ENCODE measurements at regions not wholly inside any gene's neighbourhood (a gene's known extent, or its start where the extent isn't known, plus 50 kb on each side); places are given as distances from the start of the nearest gene placed in this dataset.

DNA sequence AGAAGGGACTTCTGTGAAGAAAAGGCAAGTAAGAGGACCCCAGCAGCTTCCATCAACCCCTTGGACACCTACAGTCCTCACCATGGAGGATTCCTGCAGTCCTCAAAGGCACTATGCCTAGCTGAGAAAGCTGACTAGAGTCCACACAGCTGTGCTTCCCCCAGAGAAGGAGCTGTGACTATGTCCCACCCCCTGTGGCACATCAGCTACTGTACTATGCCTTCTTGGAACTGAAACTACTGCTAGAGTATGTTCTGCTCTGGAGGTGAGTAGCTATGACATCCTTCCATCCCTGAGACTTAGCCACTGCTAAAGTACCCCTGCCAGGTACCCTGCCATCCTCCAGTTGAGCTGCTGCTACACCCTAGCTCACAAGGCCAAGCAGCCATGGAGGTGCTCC is 690.2 kb upstream of the CHAC2 start:
- H3K4me3 ChIP-seq (ENCODE audit: control insufficient read depth, low read depth, low read length): no peak overlapping the region
- TF ChIP-seq, protein P1, sequence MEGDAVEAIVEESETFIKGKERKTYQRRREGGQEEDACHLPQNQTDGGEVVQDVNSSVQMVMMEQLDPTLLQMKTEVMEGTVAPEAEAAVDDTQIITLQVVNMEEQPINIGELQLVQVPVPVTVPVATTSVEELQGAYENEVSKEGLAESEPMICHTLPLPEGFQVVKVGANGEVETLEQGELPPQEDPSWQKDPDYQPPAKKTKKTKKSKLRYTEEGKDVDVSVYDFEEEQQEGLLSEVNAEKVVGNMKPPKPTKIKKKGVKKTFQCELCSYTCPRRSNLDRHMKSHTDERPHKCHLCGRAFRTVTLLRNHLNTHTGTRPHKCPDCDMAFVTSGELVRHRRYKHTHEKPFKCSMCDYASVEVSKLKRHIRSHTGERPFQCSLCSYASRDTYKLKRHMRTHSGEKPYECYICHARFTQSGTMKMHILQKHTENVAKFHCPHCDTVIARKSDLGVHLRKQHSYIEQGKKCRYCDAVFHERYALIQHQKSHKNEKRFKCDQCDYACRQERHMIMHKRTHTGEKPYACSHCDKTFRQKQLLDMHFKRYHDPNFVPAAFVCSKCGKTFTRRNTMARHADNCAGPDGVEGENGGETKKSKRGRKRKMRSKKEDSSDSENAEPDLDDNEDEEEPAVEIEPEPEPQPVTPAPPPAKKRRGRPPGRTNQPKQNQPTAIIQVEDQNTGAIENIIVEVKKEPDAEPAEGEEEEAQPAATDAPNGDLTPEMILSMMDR (IDR thresholded peaks at IDR 0.05; ENCODE audit: control insufficient read depth, insufficient read depth, low read depth, low read length, missing control alignments): no peak
- DNase-seq (ENCODE audit: low read depth): no peak

DNA sequence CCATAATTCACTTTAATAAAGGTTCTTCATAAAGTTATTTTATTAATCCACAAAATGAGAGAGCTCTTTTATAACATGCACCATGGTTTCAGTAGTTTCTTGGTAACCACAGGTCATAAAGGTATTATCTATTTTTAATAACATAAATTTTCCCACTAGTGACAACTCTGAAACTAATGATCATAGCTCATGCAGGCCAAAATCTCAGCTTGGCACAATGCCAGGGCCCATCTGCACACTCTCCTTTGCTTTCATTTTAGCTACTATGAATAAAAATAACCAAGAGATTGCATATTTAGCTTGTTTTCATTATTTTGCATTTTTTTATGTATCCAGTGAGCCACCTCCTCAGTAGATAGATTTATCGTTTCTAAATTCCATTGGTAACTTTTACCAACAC is 691.8 kb upstream of the CHAC2 start:
- no peak for DNase-seq (ENCODE audit: low read depth)
- no peak overlapping the region for H3K4me3 ChIP-seq (ENCODE audit: control insufficient read depth, low read depth, low read length)
- TF ChIP-seq, protein P1 (IDR thresholded peaks at IDR 0.05; ENCODE audit: control insufficient read depth, insufficient read depth, low read depth, low read length, missing control alignments): no peak

DNA sequence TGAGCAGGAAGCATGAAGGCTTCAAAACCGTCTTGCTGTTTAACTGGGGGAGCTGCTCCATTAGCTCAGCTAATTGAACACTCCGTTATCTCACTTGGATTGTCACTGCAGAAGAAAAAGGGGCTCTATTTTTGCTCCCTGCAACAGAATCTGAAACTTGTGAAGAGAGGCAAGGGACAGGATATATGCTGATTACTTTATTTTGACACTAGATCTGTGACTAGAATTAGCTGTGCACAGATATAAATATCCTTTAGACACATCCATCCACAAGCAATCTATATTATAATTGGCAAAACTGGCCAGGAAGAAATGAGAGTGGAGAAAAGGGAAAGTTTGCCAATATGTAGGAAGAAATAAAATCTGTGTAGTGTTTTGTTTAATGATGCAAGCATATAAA is 700.1 kb upstream of the CHAC2 start:
- TF ChIP-seq, protein P1 (IDR thresholded peaks at IDR 0.05; ENCODE audit: control insufficient read depth, insufficient read depth, low read depth, low read length, missing control alignments): no peak
- H3K4me3 ChIP-seq (ENCODE audit: control insufficient read depth, low read depth, low read length): no peak overlapping the region
- DNase-seq (ENCODE audit: low read depth): no peak

DNA sequence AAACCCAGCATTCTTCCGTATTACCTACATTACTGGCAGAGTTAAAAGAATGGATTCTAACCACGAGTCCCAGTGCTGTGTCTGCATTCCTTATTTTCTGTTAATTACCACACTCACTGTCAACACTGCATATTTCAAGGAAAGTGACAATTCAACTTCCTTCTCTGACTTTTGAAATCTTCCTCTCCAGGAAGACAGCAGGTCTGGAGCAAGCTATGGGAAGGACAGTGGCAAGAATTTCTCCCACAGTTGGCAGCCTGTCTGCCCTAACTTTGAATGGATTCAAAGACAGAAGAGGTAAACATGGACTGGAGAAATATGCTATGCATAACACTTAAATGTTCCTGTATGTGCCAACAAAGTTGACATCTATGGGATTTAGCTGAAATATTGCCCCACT is 700.5 kb upstream of the CHAC2 start:
- H3K4me3 ChIP-seq (ENCODE audit: control insufficient read depth, low read depth, low read length): no peak overlapping the region
- TF ChIP-seq, protein P1 (IDR thresholded peaks at IDR 0.05; ENCODE audit: control insufficient read depth, insufficient read depth, low read depth, low read length, missing control alignments): no peak
- no peak for DNase-seq (ENCODE audit: low read depth)

DNA sequence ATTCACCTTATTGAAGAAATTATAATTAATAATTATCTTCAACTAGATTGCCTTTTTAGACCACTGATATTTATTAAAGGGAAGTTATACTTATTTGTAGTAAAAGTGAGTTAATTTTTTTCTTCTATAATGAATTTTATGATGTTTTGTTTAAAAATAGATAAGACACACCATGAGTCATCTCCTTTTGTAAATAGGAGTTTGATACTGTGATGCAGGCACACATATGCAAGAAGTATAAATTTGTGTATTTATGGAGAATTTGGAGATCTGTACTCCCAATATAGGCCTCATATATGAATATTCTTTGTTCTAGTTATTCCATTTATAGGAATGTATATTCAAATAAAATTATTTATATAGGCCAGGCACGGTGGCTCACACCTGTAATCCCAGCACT is 703.5 kb upstream of the CHAC2 start:
- H3K4me3 ChIP-seq (ENCODE audit: control insufficient read depth, low read depth, low read length): no peak overlapping the region
- TF ChIP-seq, protein P1 (IDR thresholded peaks at IDR 0.05; ENCODE audit: control insufficient read depth, insufficient read depth, low read depth, low read length, missing control alignments): no peak
- DNase-seq (ENCODE audit: low read depth): no peak

DNA sequence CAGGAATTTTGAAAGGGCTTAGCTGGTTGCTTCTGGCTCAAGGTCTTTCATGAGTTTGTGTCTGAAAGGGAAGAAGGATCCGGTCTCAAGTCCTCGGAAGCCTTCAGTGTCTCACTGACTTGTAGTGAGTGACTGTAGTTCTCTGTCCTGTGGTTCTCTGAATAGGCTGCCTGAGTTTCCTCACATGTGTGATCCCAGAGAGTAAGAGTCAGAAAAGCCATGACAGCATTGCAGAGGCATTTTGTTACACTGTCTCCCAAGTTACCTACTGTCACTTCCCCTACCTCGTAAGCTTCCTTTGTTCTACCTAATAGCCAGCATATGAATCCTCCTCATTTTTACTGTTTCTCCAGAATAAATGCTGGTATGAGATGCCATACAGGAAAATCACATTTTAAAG is 709.1 kb upstream of the CHAC2 start:
- TF ChIP-seq, protein P1 (IDR thresholded peaks at IDR 0.05; ENCODE audit: control insufficient read depth, insufficient read depth, low read depth, low read length, missing control alignments): no peak
- H3K4me3 ChIP-seq (ENCODE audit: control insufficient read depth, low read depth, low read length): no peak overlapping the region
- DNase-seq (ENCODE audit: low read depth): no peak

DNA sequence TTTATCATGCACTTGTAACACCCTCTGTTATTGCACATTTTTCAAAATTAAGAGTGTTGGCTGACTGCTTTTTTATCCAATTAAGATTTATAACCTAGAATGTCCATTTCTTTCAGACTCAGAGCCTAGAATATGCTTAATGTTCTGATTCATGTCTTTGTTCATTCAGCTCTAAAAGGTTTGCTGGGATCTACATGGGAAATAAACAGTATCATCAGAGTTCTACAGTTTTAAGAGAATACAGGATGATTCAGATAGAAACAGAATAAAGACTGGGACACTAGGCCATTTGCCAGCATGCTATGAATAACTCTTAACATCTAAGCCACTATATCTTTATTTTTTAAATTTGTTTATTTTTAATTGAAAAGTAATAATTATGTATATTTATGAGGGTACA is 713.7 kb upstream of the CHAC2 start:
- no peak for DNase-seq (ENCODE audit: low read depth)
- H3K4me3 ChIP-seq (ENCODE audit: control insufficient read depth, low read depth, low read length): no peak overlapping the region
- TF ChIP-seq, protein P1 (IDR thresholded peaks at IDR 0.05; ENCODE audit: control insufficient read depth, insufficient read depth, low read depth, low read length, missing control alignments): no peak
